B cell (primary cell): ENCODE measurements at regions not wholly inside any gene's neighbourhood (a gene's known extent, or its start where the extent isn't known, plus 50 kb on each side); places are given as distances from the start of the nearest gene placed in this dataset.

Source experiments
- ATAC-seq: fragments of 200-7000 bp; cut with Tn5 transposase; one replicate; pipeline ENCODE4 v1.10.0; 2021; ENCODE audit warnings: low read depth, mild to moderate bottlenecking, moderate number of reproducible peaks, moderate library complexity
- CTCF ChIA-PET: fragments of 350-600 bp; sonication (Branson Sonifier 250); formaldehyde crosslinking; loops from one replicate; lab custom pipeline; 2021; ENCODE audit warnings: antibody characterized with exemption, inconsistent platforms; lab: Charles Lee
- POLR2A ChIA-PET: fragments of 350-600 bp; sonication (Branson Sonifier 250); formaldehyde crosslinking; loops from one replicate; lab custom pipeline; 2021; ENCODE audit warnings: antibody characterized with exemption; lab: Charles Lee
- DNase-seq: peaks from one replicate; pipeline ENCODE4 v3.0.0; 2013
- H2AFZ ChIP-seq: 2 replicates; pipeline ENCODE4 v1.6.1; 2012; ENCODE audit warnings: mild to moderate bottlenecking, low read depth, low read length; ENCODE audit not compliant: insufficient read depth, poor library complexity, severe bottlenecking
- H3K27ac ChIP-seq, 2 donors: 1 replicate in 1 of 2; 2 replicates in 1 of 2; pipeline ENCODE4 v1.5.1; 2012 to 2013; ENCODE audit warnings: low read length in 2 of 2, mild to moderate bottlenecking in 2 of 2, moderate library complexity in 1 of 2
- H3K27me3 ChIP-seq, 4 experiments: fragments of 200-600 bp in 1 of 4; sonication (generic) in 1 of 4; replicated peaks in 1 of 4; 1 replicate in 2 of 4; 2 replicates in 2 of 4; pipeline versions ENCODE4 v1.6.1 to v1.7.0; 2013 to 2016; ENCODE audit warnings: low read length in 3 of 4, mild to moderate bottlenecking in 2 of 4, mixed read lengths in 1 of 4, moderate library complexity in 1 of 4; ENCODE audit not compliant: insufficient read depth in 4 of 4, control insufficient read depth in 3 of 4; ENCODE audit errors: control extremely low read depth in 1 of 4
- H3K36me3 ChIP-seq, 2 experiments: replicated peaks in 1 of 2; 1 replicate in 1 of 2; 2 replicates in 1 of 2; pipeline versions ENCODE4 v1.6.1 to v1.7.1; 2013; ENCODE audit warnings: low read length in 1 of 2; ENCODE audit not compliant: insufficient read depth in 2 of 2, control insufficient read depth in 1 of 2; ENCODE audit errors: control extremely low read depth in 1 of 2, extremely low read depth in 1 of 2
- H3K4me1 ChIP-seq, 2 donors: fragments of 200-600 bp in 1 of 2; sonication (generic) in 1 of 2; 1 replicate in 1 of 2; 2 replicates in 1 of 2; pipeline versions ENCODE4 v1.5.1 to v1.6.1; 2013 to 2017; ENCODE audit warnings: low read length in 2 of 2; ENCODE audit not compliant: control insufficient read depth in 2 of 2, insufficient read depth in 2 of 2
- H3K4me2 ChIP-seq: replicated peaks from 2 replicates; pipeline ENCODE3; 2012; ENCODE audit warnings: mild to moderate bottlenecking, low read depth, low read length; ENCODE audit not compliant: poor library complexity, severe bottlenecking
- H3K4me3 ChIP-seq, 5 experiments: fragments of 200-600 bp in 1 of 5; sonication (generic) in 1 of 5; 1 replicate in 3 of 5; 2 replicates in 2 of 5; pipeline versions ENCODE4 v1.5.1 to v1.7.0; 2011 to 2016; ENCODE audit warnings: low read length in 4 of 5, mild to moderate bottlenecking in 4 of 5, low read depth in 2 of 5, control low read depth in 1 of 5, moderate library complexity in 1 of 5; ENCODE audit not compliant: insufficient read depth in 1 of 5; ENCODE audit errors: control extremely low read depth in 1 of 5, extremely low read depth in 1 of 5
- H3K79me2 ChIP-seq: fragments of 200-600 bp; sonication (generic); one replicate; pipeline ENCODE4 v1.6.0; 2016; ENCODE audit warnings: low read length; ENCODE audit not compliant: control insufficient read depth, insufficient read depth
- H3K9ac ChIP-seq: fragments of 200-600 bp; sonication (generic); 2 replicates; pipeline ENCODE4 v1.6.1; 2017; ENCODE audit warnings: mild to moderate bottlenecking, low read length, moderate library complexity
- H3K9me3 ChIP-seq, 3 donors: one replicate each; pipeline versions ENCODE4 v1.6.1 to v1.7.1; 2013; ENCODE audit warnings: low read length in 2 of 3; ENCODE audit not compliant: control insufficient read depth in 2 of 3, insufficient read depth in 1 of 3; ENCODE audit errors: control extremely low read depth in 1 of 3
- H4K20me1 ChIP-seq: 2 replicates; pipeline ENCODE4 v1.6.0; 2012; ENCODE audit warnings: mild to moderate bottlenecking, low read length; ENCODE audit not compliant: insufficient read depth, control insufficient read depth, poor library complexity, severe bottlenecking
- H3K27ac Mint-ChIP-seq: one replicate; pipeline ENCODE4 v1.8.0; 2021; ENCODE audit warnings: mixed read lengths
- H3K27me3 Mint-ChIP-seq: one replicate; pipeline ENCODE4 v1.8.0; 2021; ENCODE audit warnings: mixed read lengths
- H3K4me1 Mint-ChIP-seq: one replicate; pipeline ENCODE4 v1.8.0; 2021; ENCODE audit warnings: mixed read lengths
- H3K4me3 Mint-ChIP-seq: one replicate; pipeline ENCODE4 v1.8.0; 2021; ENCODE audit warnings: mixed read lengths
- H3K9me3 Mint-ChIP-seq: one replicate; pipeline ENCODE4 v1.8.0; 2022; ENCODE audit warnings: mixed read lengths; ENCODE audit not compliant: insufficient read depth
- EZH2 ChIP-seq: IDR thresholded peaks from 2 replicates; pipeline ENCODE4 v1.6.1; 2012; ENCODE audit warnings: borderline replicate concordance, low read depth, mild to moderate bottlenecking, moderate library complexity, low read length; ENCODE audit not compliant: insufficient read depth, poor library complexity, severe bottlenecking
- WGBS: methylation state at CpG from one replicate; pipeline ENCODE4 v1.1.5; 2013; ENCODE audit warnings: missing lambda C conversion rate; ENCODE audit not compliant: insufficient coverage; 5-methylcytosine and 5-hydroxymethylcytosine counted together
- intact Hi-C: fragments of 100-400 bp; cut with micrococcal nuclease; formaldehyde crosslinking; loops from one replicate; pipeline ENCODE4 v1.10.0; 2022
- TF ChIP-seq, protein P1 (sequence below): fragments of 200-600 bp; IDR thresholded peaks from one replicate; pipeline ENCODE4 v1.8.0; 2022; ENCODE audit warnings: antibody characterized with exemption, mild to moderate bottlenecking

DNA sequence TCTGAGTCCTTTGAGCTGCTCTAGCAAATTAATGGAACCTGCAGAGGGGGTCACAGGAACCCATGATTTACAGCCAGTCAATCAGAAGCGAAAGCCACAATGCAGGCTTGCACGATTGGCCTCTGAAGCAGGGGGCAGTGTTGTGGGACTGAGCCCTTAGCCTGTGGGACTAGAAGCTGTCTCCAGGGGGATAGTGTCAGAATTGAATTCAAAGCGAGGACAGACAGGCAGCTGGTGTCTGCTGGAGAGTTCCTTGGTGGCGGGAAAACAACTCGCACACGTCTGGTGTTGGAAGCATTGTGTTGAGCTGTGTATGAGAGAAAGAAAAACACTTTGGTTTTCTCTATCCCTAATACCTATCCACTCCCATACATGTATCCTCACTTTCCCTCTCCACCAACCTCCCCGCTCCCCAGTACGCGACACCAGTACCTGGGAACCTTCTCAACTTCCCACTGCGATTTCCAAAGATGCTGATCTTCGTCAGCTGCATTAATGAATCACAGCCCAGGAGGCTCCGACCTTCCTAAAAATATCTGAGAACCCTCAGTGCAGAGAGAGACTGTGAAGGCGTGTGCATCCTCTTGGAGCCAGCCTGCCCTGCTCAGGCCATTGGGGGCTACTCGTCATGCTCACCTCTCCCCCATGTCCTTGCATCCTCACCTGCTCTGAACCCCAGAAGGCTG lies 88.2 kb downstream of the HS1BP3 start:
- 78% methylated on average over 11 of the region's 14 CpGs for WGBS
- no peak overlapping the region for H2AFZ ChIP-seq

DNA sequence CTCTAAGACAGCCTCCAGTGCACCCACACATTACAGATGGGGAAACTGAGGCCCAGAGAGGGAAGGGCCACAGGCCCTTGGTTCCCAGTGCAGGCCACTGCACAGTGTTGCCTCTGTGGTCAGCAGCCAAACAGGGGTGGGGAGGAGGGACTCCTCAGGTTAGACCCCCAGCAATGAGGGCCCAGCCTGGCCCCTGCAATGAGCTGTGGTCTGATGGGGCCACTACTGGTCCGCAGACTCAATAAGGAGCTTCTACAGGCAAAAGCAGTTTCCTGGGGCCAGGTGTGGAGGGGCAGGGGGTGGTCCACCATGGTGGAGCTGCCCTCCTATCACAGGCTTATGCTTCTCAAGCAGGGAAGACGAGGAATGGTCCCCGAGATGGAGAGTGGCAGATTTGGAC lies 87.6 kb downstream of the HS1BP3 start:
- no peak overlapping the region for H3K4me3 ChIP-seq
- no peaks in the 10 kb centered on the region for H3K9me3 Mint-ChIP-seq
- H3K36me3 ChIP-seq: no peaks in the 10 kb centered on the region
- no peak overlapping the region for H3K27ac ChIP-seq
- peaks cover 0 to 19% (median 2%) of the 10 kb centered on the region in 4 experiments for H3K27me3 ChIP-seq
- POLR2A ChIA-PET: no interaction called here
- CTCF ChIA-PET: interaction anchor here (0.6 to 0.9 kb wide), 2 partner anchors 79 to 119 kb away, joined by 3 read pairs; no protein-coding TSS in a partner anchor
- no peaks in the 10 kb centered on the region for H3K4me1 ChIP-seq
- TF ChIP-seq EZH2: no peak
- TF ChIP-seq, protein P1, sequence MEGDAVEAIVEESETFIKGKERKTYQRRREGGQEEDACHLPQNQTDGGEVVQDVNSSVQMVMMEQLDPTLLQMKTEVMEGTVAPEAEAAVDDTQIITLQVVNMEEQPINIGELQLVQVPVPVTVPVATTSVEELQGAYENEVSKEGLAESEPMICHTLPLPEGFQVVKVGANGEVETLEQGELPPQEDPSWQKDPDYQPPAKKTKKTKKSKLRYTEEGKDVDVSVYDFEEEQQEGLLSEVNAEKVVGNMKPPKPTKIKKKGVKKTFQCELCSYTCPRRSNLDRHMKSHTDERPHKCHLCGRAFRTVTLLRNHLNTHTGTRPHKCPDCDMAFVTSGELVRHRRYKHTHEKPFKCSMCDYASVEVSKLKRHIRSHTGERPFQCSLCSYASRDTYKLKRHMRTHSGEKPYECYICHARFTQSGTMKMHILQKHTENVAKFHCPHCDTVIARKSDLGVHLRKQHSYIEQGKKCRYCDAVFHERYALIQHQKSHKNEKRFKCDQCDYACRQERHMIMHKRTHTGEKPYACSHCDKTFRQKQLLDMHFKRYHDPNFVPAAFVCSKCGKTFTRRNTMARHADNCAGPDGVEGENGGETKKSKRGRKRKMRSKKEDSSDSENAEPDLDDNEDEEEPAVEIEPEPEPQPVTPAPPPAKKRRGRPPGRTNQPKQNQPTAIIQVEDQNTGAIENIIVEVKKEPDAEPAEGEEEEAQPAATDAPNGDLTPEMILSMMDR: no peak
- no peak for ATAC-seq
- H3K4me2 ChIP-seq: no peak overlapping the region
- no peaks in the 10 kb centered on the region for H3K9me3 ChIP-seq
- H3K4me3 Mint-ChIP-seq: no peak overlapping the region
- H3K27me3 Mint-ChIP-seq: peaks cover 25% of the 10 kb centered on the region
- intact Hi-C loops: no loop called here
- no peak overlapping the region for H2AFZ ChIP-seq
- H3K9ac ChIP-seq: no peak overlapping the region
- no peaks in the 10 kb centered on the region for H3K79me2 ChIP-seq
- H3K27ac Mint-ChIP-seq: no peak overlapping the region
- DNase-seq: no peak
- H3K4me1 Mint-ChIP-seq: no peaks in the 10 kb centered on the region
- WGBS: 97% methylated on average over 3 of the region's 3 CpGs
- no peaks in the 10 kb centered on the region for H4K20me1 ChIP-seq

More for the DNA sequence above, 88.2 kb downstream of the HS1BP3 start:
- Histone ChIP-seq H4K20me1 (no peaks in the 10 kb centered on the region), H3K27me3 (peaks cover 0 to 25% (median 3%) of the 10 kb centered on the region in 4 experiments), H3K9me3 (no peaks in the 10 kb centered on the region), H3K27ac (no peak overlapping the region), H3K79me2 (no peaks in the 10 kb centered on the region), H3K9ac (no peak overlapping the region), H3K4me1 (no peaks in the 10 kb centered on the region), H3K4me3 (no peak overlapping the region), H3K36me3 (no peaks in the 10 kb centered on the region), H3K4me2 (no peak overlapping the region)
- intact Hi-C loops: no loop called here
- POLR2A ChIA-PET: no interaction called here
- ATAC-seq (no peak), DNase-seq (no peak)
- H3K4me1 Mint-ChIP-seq: no peaks in the 10 kb centered on the region
- CTCF ChIA-PET: no interaction called here
- TF ChIP-seq, protein P1: no peak
- no peak for TF ChIP-seq EZH2
- H3K4me3 Mint-ChIP-seq: no peak overlapping the region
- no peak overlapping the region for H3K27ac Mint-ChIP-seq
- peaks cover 30% of the 10 kb centered on the region for H3K27me3 Mint-ChIP-seq
- no peaks in the 10 kb centered on the region for H3K9me3 Mint-ChIP-seq
